ENCODE measurements at regions not wholly inside any gene's neighbourhood (a gene's known extent, or its start where the extent isn't known, plus 50 kb on each side); places are given as distances from the start of the nearest gene placed in this dataset.
A peak's percentile ranks its signal among the peaks of the same experiment; 100 is the strongest.

GRCh38 chr12:115457798-115458197, 773.8 kb upstream of the TBX3 start:
- DNase-seq (ENCODE audit: low read depth in 1 of 2, low spot score in 2 of 2) (no peak), FAIRE-seq (no peak)
- H3K18ac ChIP-seq (ENCODE audit: extremely low read depth, low read length), result no peak overlapping the region
- no peak overlapping the region for H2BK120ac ChIP-seq (replicated peaks; ENCODE audit: low read depth, low read length)
- no peak overlapping the region for H3K4me2 ChIP-seq (ENCODE audit: insufficient read depth in 1 of 2, low read depth in 2 of 2, low read length in 2 of 2)
- POLR2A ChIA-PET (ENCODE audit: partially characterized antibody), result no interaction called here
- H3K14ac ChIP-seq (ENCODE audit: insufficient read length), result no peak overlapping the region
- H3K27ac ChIP-seq (ENCODE audit: low read depth, low read length), result no peak overlapping the region
- no peak overlapping the region for H2AK5ac ChIP-seq (ENCODE audit: low read depth, low read length)
- H3K56ac ChIP-seq (replicated peaks; ENCODE audit: insufficient read length, low read depth, low read length), result no peak overlapping the region
- H3K79me2 ChIP-seq (ENCODE audit: control insufficient read depth in 1 of 2, insufficient read depth in 2 of 2, low read length in 2 of 2), result no peaks in the 10 kb centered on the region
- no peaks in the 10 kb centered on the region for H3K36me3 ChIP-seq (ENCODE audit: control insufficient read depth in 2 of 4, insufficient read depth in 4 of 4, low read length in 3 of 4)
- H2BK5ac ChIP-seq (ENCODE audit: low read depth, low read length), result no peak overlapping the region
- no peak overlapping the region for H4K91ac ChIP-seq (replicated peaks; ENCODE audit: insufficient read length, low read length)
- H3K4me3 ChIP-seq (ENCODE audit: extremely low read depth in 1 of 4, insufficient read depth in 2 of 4, low read depth in 3 of 4, low read length in 4 of 4), result no peak overlapping the region
- CTCF ChIA-PET (ENCODE audit: partially characterized antibody), result interaction anchor here (0.9 to 4.7 kb wide), 22 partner anchors 8 to 452 kb away, joined by 3 to 33 read pairs (median 4); no protein-coding TSS in a partner anchor
- H3K23ac ChIP-seq (ENCODE audit: insufficient read length), result no peak overlapping the region
- H3K27me3 ChIP-seq (replicated peaks in 1 of 4; ENCODE audit: control insufficient read depth in 3 of 4, extremely low read depth in 1 of 4, insufficient read depth in 3 of 4, low read length in 3 of 4), result peaks cover 0 to 2% (median under 1%) of the 10 kb centered on the region in 4 experiments; a peak in 3 of 7 replicates
- no peaks in the 10 kb centered on the region for H4K20me1 ChIP-seq (replicated peaks in 1 of 2; ENCODE audit: control insufficient read depth in 1 of 2, insufficient read depth in 2 of 2, low read length in 2 of 2)
- 0 out of 2 replicates have a peak overlapping the region, but pooled peaks have one; percentile 1 for H2AFZ ChIP-seq (ENCODE audit: low read length)
- no peak overlapping the region for H2BK15ac ChIP-seq (ENCODE audit: low read length)
- 95% methylated on average over 3 of the region's 3 CpGs; no CpG with 5 or more reads in 1 of the 2 experiments for WGBS, 2 experiments (ENCODE audit: extremely low coverage in 1 of 2, insufficient coverage in 1 of 2, insufficient read length in 1 of 2, insufficient replicate concordance in 2 of 2, low coverage in 1 of 2, low lambda C conversion rate in 2 of 2, missing lambda C conversion rate in 1 of 2)
- TF ChIP-seq, protein P1, sequence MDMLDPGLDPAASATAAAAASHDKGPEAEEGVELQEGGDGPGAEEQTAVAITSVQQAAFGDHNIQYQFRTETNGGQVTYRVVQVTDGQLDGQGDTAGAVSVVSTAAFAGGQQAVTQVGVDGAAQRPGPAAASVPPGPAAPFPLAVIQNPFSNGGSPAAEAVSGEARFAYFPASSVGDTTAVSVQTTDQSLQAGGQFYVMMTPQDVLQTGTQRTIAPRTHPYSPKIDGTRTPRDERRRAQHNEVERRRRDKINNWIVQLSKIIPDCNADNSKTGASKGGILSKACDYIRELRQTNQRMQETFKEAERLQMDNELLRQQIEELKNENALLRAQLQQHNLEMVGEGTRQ (IDR thresholded peaks at IDR 0.05; ENCODE audit: low read length), result peak; percentile 22; the same call in 1 of the 2 replicates
- TF ChIP-seq RBBP5 (IDR thresholded peaks at IDR 0.05; ENCODE audit: borderline replicate concordance, low read depth, low read length), result no peak
- no peak overlapping the region for H3K9ac ChIP-seq (replicated peaks in 1 of 4; ENCODE audit: extremely low read depth in 1 of 4, low read depth in 3 of 4, low read length in 3 of 4)
- no peaks in the 10 kb centered on the region for H3K23me2 ChIP-seq (ENCODE audit: low read depth, low read length)
- H2BK12ac ChIP-seq (ENCODE audit: low read depth, low read length), result no peak overlapping the region
- no peak overlapping the region for H2BK20ac ChIP-seq (ENCODE audit: low read length)
- no peak overlapping the region for H3K4ac ChIP-seq (replicated peaks; ENCODE audit: insufficient read length, low read depth, low read length)
- H3K9me3 ChIP-seq (ENCODE audit: insufficient read depth in 2 of 2, low read depth in 1 of 2, low read length in 1 of 2), result no peaks in the 10 kb centered on the region
- no peaks in the 10 kb centered on the region for H3K79me1 ChIP-seq (ENCODE audit: low read depth, low read length)
- no peak overlapping the region for H4K8ac ChIP-seq (ENCODE audit: extremely low read depth, insufficient read depth, low read length)
- peaks cover under 1 to 7% (median 4%) of the 10 kb centered on the region in 4 experiments for H3K4me1 ChIP-seq (replicated peaks in 1 of 4; ENCODE audit: control insufficient read depth in 3 of 4, insufficient read depth in 4 of 4, low read length in 3 of 4)
- H4K5ac ChIP-seq (ENCODE audit: insufficient read length, low read depth, low read length), result no peak overlapping the region

All from H1 (cell line).